ENCODE measurements at regions not wholly inside any gene's neighbourhood (a gene's known extent, or its start where the extent isn't known, plus 50 kb on each side); places are given as distances from the start of the nearest gene placed in this dataset.

DNA sequence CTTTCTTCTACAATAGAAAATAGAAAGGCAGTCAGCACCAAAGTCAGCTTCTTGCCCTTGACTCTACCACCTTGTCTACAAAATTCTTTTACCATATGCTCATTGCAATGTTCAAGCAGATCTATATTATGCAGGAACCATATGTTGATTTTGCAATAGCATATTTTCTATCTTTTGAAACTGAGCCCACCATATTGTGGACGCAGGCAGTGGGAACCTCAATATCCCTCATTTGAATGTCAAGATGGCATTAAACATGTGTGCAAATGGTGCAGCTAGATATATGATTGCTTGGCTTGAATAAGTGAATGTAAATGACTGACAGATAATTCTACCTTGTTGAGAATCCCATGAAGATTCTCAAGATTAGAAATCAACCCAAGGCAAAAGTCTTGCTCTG is 412.7 kb upstream of the FSHR start:
- no peak for TF ChIP-seq POLR2A (IDR thresholded peaks at IDR 0.05)
- TF ChIP-seq, protein P1, sequence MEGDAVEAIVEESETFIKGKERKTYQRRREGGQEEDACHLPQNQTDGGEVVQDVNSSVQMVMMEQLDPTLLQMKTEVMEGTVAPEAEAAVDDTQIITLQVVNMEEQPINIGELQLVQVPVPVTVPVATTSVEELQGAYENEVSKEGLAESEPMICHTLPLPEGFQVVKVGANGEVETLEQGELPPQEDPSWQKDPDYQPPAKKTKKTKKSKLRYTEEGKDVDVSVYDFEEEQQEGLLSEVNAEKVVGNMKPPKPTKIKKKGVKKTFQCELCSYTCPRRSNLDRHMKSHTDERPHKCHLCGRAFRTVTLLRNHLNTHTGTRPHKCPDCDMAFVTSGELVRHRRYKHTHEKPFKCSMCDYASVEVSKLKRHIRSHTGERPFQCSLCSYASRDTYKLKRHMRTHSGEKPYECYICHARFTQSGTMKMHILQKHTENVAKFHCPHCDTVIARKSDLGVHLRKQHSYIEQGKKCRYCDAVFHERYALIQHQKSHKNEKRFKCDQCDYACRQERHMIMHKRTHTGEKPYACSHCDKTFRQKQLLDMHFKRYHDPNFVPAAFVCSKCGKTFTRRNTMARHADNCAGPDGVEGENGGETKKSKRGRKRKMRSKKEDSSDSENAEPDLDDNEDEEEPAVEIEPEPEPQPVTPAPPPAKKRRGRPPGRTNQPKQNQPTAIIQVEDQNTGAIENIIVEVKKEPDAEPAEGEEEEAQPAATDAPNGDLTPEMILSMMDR (IDR thresholded peaks at IDR 0.05), result no peak
- no peak overlapping the region for H3K4me3 ChIP-seq (ENCODE audit: low read depth, poor library complexity, severe bottlenecking)
- intact Hi-C loops (cut with DNase I; ENCODE audit: low total_unique reads), result no loop called here
- 80 to 92% methylated on average over 1 of the region's 1 CpG for WGBS, 2 donors
- DNase-seq (ENCODE audit: low spot score in 2 of 2), result no peak

DNA sequence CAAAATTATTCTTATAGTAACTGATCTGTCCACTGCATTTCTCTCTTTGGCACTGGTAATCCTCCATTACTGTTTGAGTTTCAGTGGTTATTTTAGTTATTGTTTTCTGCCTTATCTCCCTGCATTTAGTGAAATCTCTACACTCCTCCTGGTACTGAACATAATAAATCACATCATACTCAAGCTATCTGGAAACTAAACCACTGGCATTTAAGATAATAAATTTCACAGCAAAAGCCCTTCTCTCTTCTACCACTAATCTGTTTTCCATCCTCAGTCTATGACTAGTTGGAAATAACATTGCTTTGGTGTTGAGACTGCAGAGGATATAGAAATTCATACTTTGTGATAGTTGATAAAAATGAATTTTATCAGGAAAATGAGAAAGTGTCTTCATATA is 399.3 kb upstream of the FSHR start:
- intact Hi-C loops (cut with DNase I; ENCODE audit: low total_unique reads), result no loop called here
- no peak for DNase-seq (ENCODE audit: low spot score in 2 of 2)
- no peak overlapping the region for H3K4me3 ChIP-seq (ENCODE audit: low read depth, poor library complexity, severe bottlenecking)
- no peak for TF ChIP-seq POLR2A (IDR thresholded peaks at IDR 0.05)
- TF ChIP-seq, protein P1 (IDR thresholded peaks at IDR 0.05), result no peak

DNA sequence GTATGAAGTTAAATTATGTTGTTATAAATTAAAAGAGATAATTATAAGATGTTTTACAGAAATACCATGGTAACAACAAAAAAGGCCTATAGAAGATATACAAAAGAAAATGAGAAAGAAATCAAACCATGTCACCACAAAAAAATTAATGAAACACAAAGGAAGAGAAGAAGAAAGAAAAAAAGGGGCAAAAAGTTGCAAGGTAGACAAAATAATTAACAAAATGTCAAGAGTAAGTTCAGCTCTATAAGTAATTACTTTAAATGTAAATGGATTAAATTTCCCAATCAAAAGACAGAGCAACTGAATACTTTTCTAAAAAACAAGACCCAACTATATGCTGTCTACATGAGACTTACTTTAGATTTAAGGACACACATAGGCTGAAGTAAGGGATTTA is 378.4 kb upstream of the FSHR start:
- no peak for TF ChIP-seq POLR2A (IDR thresholded peaks at IDR 0.05)
- TF ChIP-seq, protein P1 (IDR thresholded peaks at IDR 0.05), result no peak
- DNase-seq (ENCODE audit: low spot score in 2 of 2), result no peak
- intact Hi-C loops (cut with DNase I; ENCODE audit: low total_unique reads), result no loop called here
- no peak overlapping the region for H3K4me3 ChIP-seq (ENCODE audit: low read depth, poor library complexity, severe bottlenecking)

DNA sequence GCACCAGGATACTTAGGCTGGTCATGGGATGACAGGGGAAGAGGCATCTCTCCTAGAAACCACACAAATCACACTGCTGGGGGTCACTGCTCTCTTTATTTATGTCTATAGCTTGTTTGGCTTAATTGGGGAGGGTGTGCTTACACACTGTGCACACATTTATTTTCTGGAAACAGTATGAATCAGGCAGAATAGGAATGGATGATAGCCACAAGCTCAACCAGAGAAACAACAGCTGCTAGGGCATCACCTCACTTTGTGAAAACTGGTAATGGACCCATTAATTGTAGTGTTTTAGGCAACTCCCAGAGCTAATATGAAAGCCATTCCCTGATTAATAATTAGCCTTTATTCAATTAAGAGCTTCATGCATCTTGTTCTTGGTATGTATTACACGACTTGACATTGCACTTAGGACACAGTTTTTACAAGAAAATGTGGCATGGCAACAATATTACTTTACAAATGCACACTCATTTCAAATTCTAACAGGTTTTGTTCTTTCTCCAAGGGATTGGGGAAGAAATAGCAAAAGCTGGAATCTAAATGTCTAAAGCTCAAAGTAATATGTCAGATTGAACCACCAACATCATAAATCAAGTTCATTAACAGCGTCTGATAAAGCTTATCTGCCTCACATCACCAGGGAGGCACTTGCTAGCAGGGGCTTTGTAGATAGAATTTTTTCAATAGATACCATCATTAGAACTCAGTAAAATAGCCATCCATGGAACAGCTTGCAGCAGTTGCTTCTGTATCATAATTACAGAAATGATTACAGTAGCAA is 361.9 kb upstream of the FSHR start:
- intact Hi-C loops (cut with DNase I; ENCODE audit: low total_unique reads), result no loop called here
- H3K4me3 ChIP-seq (ENCODE audit: low read depth, poor library complexity, severe bottlenecking), result no peak overlapping the region
- WGBS, 2 donors, result 50 to 51% methylated on average over 2 of the region's 2 CpGs
- TF ChIP-seq, protein P1 (IDR thresholded peaks at IDR 0.05), result no peak
- no peak for TF ChIP-seq POLR2A (IDR thresholded peaks at IDR 0.05)
- no peak for DNase-seq (ENCODE audit: low spot score in 2 of 2)

DNA sequence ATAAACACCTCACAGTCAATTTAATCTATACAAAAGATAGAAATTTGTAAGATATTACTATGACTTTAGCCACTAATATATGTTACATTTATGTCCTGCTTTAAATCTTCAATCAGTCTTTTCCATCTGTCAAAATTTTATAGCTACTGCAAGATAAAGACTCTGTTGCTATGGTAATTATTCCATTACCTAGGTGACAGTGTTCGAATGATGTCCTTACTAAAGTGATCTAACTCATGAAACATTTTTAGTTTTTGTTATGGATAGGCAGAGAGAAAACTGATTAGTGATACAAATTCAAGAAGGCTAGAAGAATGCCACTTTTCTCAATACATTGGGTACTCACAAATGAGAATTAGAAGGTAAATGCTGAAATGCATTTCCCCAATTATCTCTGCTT is 359.9 kb upstream of the FSHR start:
- no peak for DNase-seq (ENCODE audit: low spot score in 2 of 2)
- intact Hi-C loops (cut with DNase I; ENCODE audit: low total_unique reads), result no loop called here
- 57 to 72% methylated on average over 1 of the region's 1 CpG for WGBS, 2 donors
- TF ChIP-seq, protein P1 (IDR thresholded peaks at IDR 0.05), result no peak
- TF ChIP-seq POLR2A (IDR thresholded peaks at IDR 0.05), result no peak
- no peak overlapping the region for H3K4me3 ChIP-seq (ENCODE audit: low read depth, poor library complexity, severe bottlenecking)

DNA sequence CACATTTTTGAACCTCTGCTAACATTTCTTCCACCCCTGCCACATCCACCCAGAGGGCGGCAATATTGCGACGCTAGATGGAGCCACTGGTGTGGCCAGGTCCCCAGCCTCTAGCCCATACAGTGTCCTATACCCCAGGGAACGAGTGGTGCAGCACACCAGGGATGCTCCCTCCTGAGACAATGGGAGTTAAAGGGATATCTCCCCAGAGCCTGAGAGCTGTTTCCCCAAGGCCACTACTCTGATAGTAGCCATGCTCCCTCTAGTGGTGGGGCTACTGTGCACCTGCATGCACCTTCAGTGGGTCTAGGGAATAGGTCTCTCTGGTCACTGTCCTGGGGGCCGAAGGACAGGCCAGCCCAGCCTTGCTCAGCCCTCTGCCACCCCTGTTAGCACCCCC is 336.4 kb upstream of the FSHR start:
- TF ChIP-seq, protein P1 (IDR thresholded peaks at IDR 0.05), result no peak
- no peak for TF ChIP-seq POLR2A (IDR thresholded peaks at IDR 0.05)
- H3K4me3 ChIP-seq (ENCODE audit: low read depth, poor library complexity, severe bottlenecking), result no peak overlapping the region
- intact Hi-C loops (cut with DNase I; ENCODE audit: low total_unique reads), result no loop called here
- DNase-seq (ENCODE audit: low spot score in 2 of 2), result no peak
- 58 to 66% methylated on average over 4 to 5 of the region's 5 CpGs for WGBS, 2 donors
